Heart right ventricle (tissue), 16 donors: ENCODE measurements at regions not wholly inside any gene's neighbourhood (a gene's known extent, or its start where the extent isn't known, plus 50 kb on each side); places are given as distances from the start of the nearest gene placed in this dataset.

Source experiments
- ATAC-seq, 8 donors: fragments of 200-7000 bp; cut with Tn5 transposase; one replicate each; pipeline ENCODE4 v1.9.1; 2020; ENCODE audit warnings: mild to moderate bottlenecking in 8 of 8, moderate library complexity in 8 of 8, moderate number of reproducible peaks in 1 of 8
- DNase-seq, 2 donors: peaks; one replicate each; pipeline ENCODE4 v3.0.0-alpha.2; 2020
- H3K27ac ChIP-seq, 10 donors: fragments of 200-600 bp; sonication (generic) in 2 of 10; one replicate each; pipeline versions ENCODE4 v1.5.0 to v1.8.0; 2020 to 2022; ENCODE audit warnings: mild to moderate bottlenecking in 3 of 10
- H3K27me3 ChIP-seq, 7 donors: fragments of 200-600 bp; one replicate each; pipeline ENCODE4 v1.8.0; 2021 to 2022; ENCODE audit warnings: mild to moderate bottlenecking in 2 of 7
- H3K36me3 ChIP-seq, 9 donors: fragments of 200-600 bp; sonication (generic) in 1 of 9; one replicate each; pipeline versions ENCODE4 v1.5.0 to v1.8.0; 2020 to 2022; ENCODE audit warnings: mild to moderate bottlenecking in 2 of 9
- H3K4me1 ChIP-seq, 9 donors: fragments of 200-600 bp; sonication (generic) in 1 of 9; one replicate each; pipeline versions ENCODE4 v1.5.0 to v1.8.0; 2020 to 2022; ENCODE audit warnings: mild to moderate bottlenecking in 4 of 9
- H3K4me3 ChIP-seq, 10 donors: fragments of 200-600 bp; sonication (generic) in 2 of 10; one replicate each; pipeline versions ENCODE4 v1.5.0 to v1.8.0; 2020 to 2022; ENCODE audit warnings: mild to moderate bottlenecking in 7 of 10, moderate library complexity in 2 of 10
- H3K9me3 ChIP-seq, 11 donors: fragments of 200-600 bp in 10 of 11; sonication (generic) in 2 of 11; one replicate each; pipeline versions ENCODE4 v1.5.0 to v1.8.0; 2013 to 2022; ENCODE audit warnings: mild to moderate bottlenecking in 2 of 11, control low read depth in 1 of 11, moderate library complexity in 1 of 11
- WGBS, 2 donors: extraction: QIAGEN DNeasy Blood & Tissue Kit; methylation state at CpG; one replicate each; pipeline ENCODE4 v1.1.7; 2013; ENCODE audit warnings: inconsistent platforms in 1 of 2; 5-methylcytosine and 5-hydroxymethylcytosine counted together
- intact Hi-C, 10 donors: fragments of 100-400 bp; cut with DNase I; formaldehyde crosslinking; loops; one replicate each; pipeline versions ENCODE4 v1.11.1 to v1.14.2; 2022
- TF ChIP-seq, protein P1 (sequence below), 9 donors: fragments of 200-600 bp; sonication (generic) in 2 of 9; IDR thresholded peaks; one replicate each; pipeline versions ENCODE4 v1.5.0 to v1.8.0; 2021 to 2022; ENCODE audit warnings: antibody characterized with exemption in 9 of 9, mild to moderate bottlenecking in 5 of 9, moderate library complexity in 1 of 9
- donor health status: Arrhythmogenic right ventricular cardiomyopathy.
- donor health status: ischemic (EF 13 %, LVEDD 7.1; RV severe dilation, severe dysfunction).
- donor health status: healthy with polysubstance abuse.
- donor health status: DM: no; HTN: yes; CAD: no.
- donor health status: DM: no; HTN: no; CAD: no.
- donor health status: ischemic (EF 25% LVEDD 6.9; RV normal size, moderate dysfunction).
- donor health status: ischemic (EF 25% LVEDD 5.7; RV mildly dilated, moderate dysfunction).
- donor health status: healthy.
- donor health status: DM: yes; HTN: yes; CAD: no.
- donor health status: Ischemic cardiomyopathy.
- donor health status: ischemic (EF 35%, LVEDD 5.7; RV mildly dilated, moderate dysfunction).
- donor health status: nonischemic (EF 11% LVEDD 7.7; RV severe dilation, severe dysfunction).
- donor health status: DM: yes; HTN: yes; CAD: no.
- donor health status: PGD.
- donor health status: ischemic (EF 29% LVEDD 5.4; RV normal size, mild dysfunction).
- donor health status: nonischemic (EF 23%, LVEDD 6.1; RV moderate dilation, normal function).

- DNase-seq: no peak
- no peak for ATAC-seq
- H3K27me3 ChIP-seq: peaks cover 0 to 3% (median 0%) of the 10 kb centered on the region in 7 donors
- no peaks in the 10 kb centered on the region for H3K36me3 ChIP-seq
- TF ChIP-seq, protein P1, sequence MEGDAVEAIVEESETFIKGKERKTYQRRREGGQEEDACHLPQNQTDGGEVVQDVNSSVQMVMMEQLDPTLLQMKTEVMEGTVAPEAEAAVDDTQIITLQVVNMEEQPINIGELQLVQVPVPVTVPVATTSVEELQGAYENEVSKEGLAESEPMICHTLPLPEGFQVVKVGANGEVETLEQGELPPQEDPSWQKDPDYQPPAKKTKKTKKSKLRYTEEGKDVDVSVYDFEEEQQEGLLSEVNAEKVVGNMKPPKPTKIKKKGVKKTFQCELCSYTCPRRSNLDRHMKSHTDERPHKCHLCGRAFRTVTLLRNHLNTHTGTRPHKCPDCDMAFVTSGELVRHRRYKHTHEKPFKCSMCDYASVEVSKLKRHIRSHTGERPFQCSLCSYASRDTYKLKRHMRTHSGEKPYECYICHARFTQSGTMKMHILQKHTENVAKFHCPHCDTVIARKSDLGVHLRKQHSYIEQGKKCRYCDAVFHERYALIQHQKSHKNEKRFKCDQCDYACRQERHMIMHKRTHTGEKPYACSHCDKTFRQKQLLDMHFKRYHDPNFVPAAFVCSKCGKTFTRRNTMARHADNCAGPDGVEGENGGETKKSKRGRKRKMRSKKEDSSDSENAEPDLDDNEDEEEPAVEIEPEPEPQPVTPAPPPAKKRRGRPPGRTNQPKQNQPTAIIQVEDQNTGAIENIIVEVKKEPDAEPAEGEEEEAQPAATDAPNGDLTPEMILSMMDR (IDR thresholded peaks at IDR 0.05): no peak
- intact Hi-C loops: no loop called here
- no peak overlapping the region for H3K4me3 ChIP-seq
- no peak overlapping the region for H3K27ac ChIP-seq
- no peaks in the 10 kb centered on the region for H3K9me3 ChIP-seq
- 86 to 89% methylated on average over 3 of the region's 3 CpGs for WGBS, 2 donors
- no peaks in the 10 kb centered on the region for H3K4me1 ChIP-seq
Observed at GRCh38 chr6:85388531-85388930, 61.4 kb upstream of the NT5E start.

DNA sequence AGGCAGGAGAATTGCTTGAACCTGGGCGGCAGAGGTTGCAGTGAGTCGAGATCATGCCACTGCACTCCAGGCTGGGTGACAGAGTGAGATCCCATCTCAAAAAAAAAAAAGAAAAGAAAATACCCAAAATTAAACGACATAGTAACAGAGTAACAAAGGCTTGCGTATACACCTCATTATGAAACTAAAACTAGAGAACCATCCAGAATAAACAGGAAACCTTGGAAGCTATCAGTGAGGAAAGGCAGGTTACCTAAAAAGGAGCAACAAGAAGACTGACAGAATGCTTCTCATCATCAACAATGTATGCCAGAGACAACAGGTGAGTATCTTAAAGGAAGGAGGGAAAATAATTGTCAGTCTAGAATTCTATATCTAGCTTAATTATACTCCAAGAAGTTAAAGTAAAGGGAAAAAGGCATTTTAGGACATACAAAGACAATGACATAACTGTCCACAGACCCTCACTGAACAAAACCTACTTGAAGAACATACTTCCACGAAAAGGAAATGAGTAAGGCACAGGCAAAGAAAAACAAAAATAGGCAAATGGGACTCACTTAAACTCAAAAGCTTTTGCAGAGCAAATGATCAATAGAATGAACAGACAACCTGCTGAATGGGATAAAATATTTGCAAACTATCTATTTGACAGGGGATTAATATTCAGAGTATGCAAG, 64.1 kb upstream of the NT5E start:
- peaks cover 0 to 3% (median 0%) of the 10 kb centered on the region in 7 donors for H3K27me3 ChIP-seq
- intact Hi-C loops: no loop called here
- H3K27ac ChIP-seq: no peak overlapping the region
- H3K4me1 ChIP-seq: no peaks in the 10 kb centered on the region
- ATAC-seq (no peak), DNase-seq (no peak)
- H3K36me3 ChIP-seq: no peaks in the 10 kb centered on the region
- WGBS, 2 donors: 71 to 76% methylated on average over 5 of the region's 5 CpGs
- TF ChIP-seq, protein P1 (IDR thresholded peaks at IDR 0.05): no peak
- H3K9me3 ChIP-seq: no peaks in the 10 kb centered on the region
- no peak overlapping the region for H3K4me3 ChIP-seq

GRCh38 chr6:85383042-85383441, 66.8 kb upstream of the NT5E start:
- intact Hi-C loops: no loop called here
- 54 to 58% methylated on average over 6 of the region's 6 CpGs for WGBS, 2 donors
- Histone ChIP-seq H3K27me3 (no peaks in the 10 kb centered on the region), H3K27ac (no peak overlapping the region), H3K9me3 (no peaks in the 10 kb centered on the region), H3K4me3 (no peak overlapping the region), H3K36me3 (no peaks in the 10 kb centered on the region), H3K4me1 (no peaks in the 10 kb centered on the region)
- no peak for DNase-seq
- ATAC-seq: no peak
- TF ChIP-seq, protein P1 (IDR thresholded peaks at IDR 0.05): no peak

- H3K36me3 ChIP-seq: no peaks in the 10 kb centered on the region
- no peak overlapping the region for H3K27ac ChIP-seq
- TF ChIP-seq, protein P1 (IDR thresholded peaks at IDR 0.05): no peak
- intact Hi-C loops: no loop called here
- no peak for DNase-seq
- no peaks in the 10 kb centered on the region for H3K27me3 ChIP-seq
- no peak overlapping the region for H3K4me3 ChIP-seq
- no peaks in the 10 kb centered on the region for H3K4me1 ChIP-seq
- no peaks in the 10 kb centered on the region for H3K9me3 ChIP-seq
- no peak for ATAC-seq
- WGBS, 2 donors: 70 to 77% methylated on average over 5 of the region's 5 CpGs
Observed at GRCh38 chr6:85382541-85382940, 67.3 kb upstream of the NT5E start.
